ENCODE measurements at regions not wholly inside any gene's neighbourhood (a gene's known extent, or its start where the extent isn't known, plus 50 kb on each side); places are given as distances from the start of the nearest gene placed in this dataset.

DNA sequence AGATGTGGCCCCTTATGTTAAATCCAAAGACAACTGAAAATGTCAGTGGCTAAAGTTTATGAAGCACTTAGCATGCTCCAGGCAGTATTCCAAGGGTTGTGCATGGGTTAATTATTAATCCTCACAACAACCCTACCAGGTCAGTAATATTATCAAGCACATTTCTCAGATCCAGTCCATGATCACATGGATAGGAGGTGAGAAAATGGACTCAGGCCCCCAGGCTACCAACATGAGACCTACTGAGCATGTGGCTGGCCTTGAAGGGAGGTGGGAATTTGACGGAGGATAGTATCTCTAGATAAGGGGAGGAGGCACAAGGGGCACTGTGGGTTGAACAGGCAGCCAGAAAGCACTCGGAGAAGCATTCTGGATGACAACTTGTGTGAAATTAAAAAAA is 412.0 kb downstream of the MEIS1 start:
- H3K4me1 ChIP-seq (ENCODE audit: control insufficient read depth, insufficient read depth, low read length) = no peaks in the 10 kb centered on the region
- no peaks in the 10 kb centered on the region for H3K36me3 ChIP-seq (ENCODE audit: control insufficient read depth in 2 of 2, insufficient read depth in 1 of 2, low read length in 2 of 2)
- CTCF ChIA-PET = interaction anchor here (0.6 kb wide), 1 partner anchor 13 kb away, joined by 3 read pairs; no protein-coding TSS in a partner anchor

DNA sequence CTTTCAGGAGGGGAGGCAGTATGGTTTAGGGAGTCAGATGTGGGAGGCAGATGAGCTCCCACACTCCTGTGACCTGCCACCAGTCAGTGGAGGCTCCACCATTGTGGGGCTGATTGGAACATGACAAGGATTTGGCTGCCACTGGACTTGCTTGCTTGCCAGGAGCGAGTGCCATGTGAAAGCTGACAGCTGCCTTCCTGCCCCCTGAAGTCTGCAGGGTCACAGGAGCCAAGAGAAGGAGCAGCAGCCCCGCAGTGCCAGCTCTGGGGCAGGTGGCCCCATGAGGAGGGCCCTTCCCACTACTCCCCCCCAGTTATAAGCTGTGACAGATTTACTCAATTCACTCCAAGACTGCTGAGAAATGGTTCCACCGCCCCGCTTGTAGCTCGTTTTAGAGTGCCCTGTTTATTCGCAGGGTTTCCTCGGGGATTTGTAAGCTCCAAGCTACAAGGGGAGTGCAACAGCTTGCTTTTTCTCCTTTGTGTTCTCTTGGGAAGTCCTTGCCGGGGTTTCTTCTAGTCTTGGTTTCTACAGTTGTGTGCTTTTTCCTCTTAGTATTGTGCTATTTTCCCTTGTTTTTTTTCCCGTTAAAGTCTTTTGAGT is 414.3 kb downstream of the MEIS1 start:
- Histone ChIP-seq H3K4me3 (ENCODE audit: low read depth, low read length) (no peak overlapping the region), H3K36me3 (ENCODE audit: control insufficient read depth in 2 of 2, insufficient read depth in 1 of 2, low read length in 2 of 2) (no peaks in the 10 kb centered on the region), H3K4me1 (ENCODE audit: control insufficient read depth, insufficient read depth, low read length) (no peaks in the 10 kb centered on the region), H3K27ac (ENCODE audit: extremely low read depth, low read depth, low read length) (no peak overlapping the region), H3K9me3 (ENCODE audit: control insufficient read depth, insufficient read depth, low read depth, low read length) (no peaks in the 10 kb centered on the region)
- no peak for TF ChIP-seq ZNF549 (tag by site-specific recombination; IDR thresholded peaks at IDR 0.05)
- no peak for TF ChIP-seq SP7 (tag by site-specific recombination; IDR thresholded peaks at IDR 0.05)
- TF ChIP-seq, protein P1, sequence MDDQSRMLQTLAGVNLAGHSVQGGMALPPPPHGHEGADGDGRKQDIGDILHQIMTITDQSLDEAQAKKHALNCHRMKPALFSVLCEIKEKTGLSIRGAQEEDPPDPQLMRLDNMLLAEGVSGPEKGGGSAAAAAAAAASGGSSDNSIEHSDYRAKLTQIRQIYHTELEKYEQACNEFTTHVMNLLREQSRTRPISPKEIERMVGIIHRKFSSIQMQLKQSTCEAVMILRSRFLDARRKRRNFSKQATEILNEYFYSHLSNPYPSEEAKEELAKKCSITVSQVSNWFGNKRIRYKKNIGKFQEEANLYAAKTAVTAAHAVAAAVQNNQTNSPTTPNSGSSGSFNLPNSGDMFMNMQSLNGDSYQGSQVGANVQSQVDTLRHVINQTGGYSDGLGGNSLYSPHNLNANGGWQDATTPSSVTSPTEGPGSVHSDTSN (CRISPR knock-in tag; IDR thresholded peaks at IDR 0.05) = no peak
- ChIA-PET POLR2A (interaction anchor here (0.6 kb wide), 1 partner anchor 1103 kb away, joined by 4 read pairs; no protein-coding TSS in a partner anchor), CTCF (interaction anchor here (0.7 kb wide), 1 partner anchor 10 kb away, joined by 4 read pairs; no protein-coding TSS in a partner anchor)

More for the DNA sequence above, 412.0 kb downstream of the MEIS1 start:
- Histone ChIP-seq H3K4me3 (ENCODE audit: low read depth, low read length) (no peak overlapping the region), H3K9me3 (ENCODE audit: control insufficient read depth, insufficient read depth, low read depth, low read length) (no peaks in the 10 kb centered on the region), H3K27ac (ENCODE audit: extremely low read depth, low read depth, low read length) (no peak overlapping the region)
- POLR2A ChIA-PET = no interaction called here
- TF ChIP-seq ZNF155 (tag by site-specific recombination; IDR thresholded peaks at IDR 0.05) = no peak
- TF ChIP-seq ZNF114 (tag by site-specific recombination; IDR thresholded peaks at IDR 0.05) = no peak
- TF ChIP-seq, protein P2, sequence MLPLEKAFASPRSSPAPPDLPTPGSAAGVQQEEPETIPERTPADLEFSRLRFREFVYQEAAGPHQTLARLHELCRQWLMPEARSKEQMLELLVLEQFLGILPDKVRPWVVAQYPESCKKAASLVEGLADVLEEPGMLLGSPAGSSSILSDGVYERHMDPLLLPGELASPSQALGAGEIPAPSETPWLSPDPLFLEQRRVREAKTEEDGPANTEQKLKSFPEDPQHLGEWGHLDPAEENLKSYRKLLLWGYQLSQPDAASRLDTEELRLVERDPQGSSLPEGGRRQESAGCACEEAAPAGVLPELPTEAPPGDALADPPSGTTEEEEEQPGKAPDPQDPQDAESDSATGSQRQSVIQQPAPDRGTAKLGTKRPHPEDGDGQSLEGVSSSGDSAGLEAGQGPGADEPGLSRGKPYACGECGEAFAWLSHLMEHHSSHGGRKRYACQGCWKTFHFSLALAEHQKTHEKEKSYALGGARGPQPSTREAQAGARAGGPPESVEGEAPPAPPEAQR (tag by site-specific recombination; IDR thresholded peaks at IDR 0.05) = no peak
- TF ChIP-seq REPIN1 (tag by site-specific recombination; IDR thresholded peaks at IDR 0.05; ENCODE audit: low read depth) = no peak
- TF ChIP-seq, protein P3, sequence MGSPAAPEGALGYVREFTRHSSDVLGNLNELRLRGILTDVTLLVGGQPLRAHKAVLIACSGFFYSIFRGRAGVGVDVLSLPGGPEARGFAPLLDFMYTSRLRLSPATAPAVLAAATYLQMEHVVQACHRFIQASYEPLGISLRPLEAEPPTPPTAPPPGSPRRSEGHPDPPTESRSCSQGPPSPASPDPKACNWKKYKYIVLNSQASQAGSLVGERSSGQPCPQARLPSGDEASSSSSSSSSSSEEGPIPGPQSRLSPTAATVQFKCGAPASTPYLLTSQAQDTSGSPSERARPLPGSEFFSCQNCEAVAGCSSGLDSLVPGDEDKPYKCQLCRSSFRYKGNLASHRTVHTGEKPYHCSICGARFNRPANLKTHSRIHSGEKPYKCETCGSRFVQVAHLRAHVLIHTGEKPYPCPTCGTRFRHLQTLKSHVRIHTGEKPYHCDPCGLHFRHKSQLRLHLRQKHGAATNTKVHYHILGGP (tag by site-specific recombination; IDR thresholded peaks at IDR 0.05) = no peak
- TF ChIP-seq GLIS1 (tag by site-specific recombination; IDR thresholded peaks at IDR 0.05) = no peak
- no peak for TF ChIP-seq ZNF76 (tag by site-specific recombination; IDR thresholded peaks at IDR 0.05; ENCODE audit: borderline replicate concordance, low read depth)
- no peak for TF ChIP-seq ZNF2 (tag by site-specific recombination; IDR thresholded peaks at IDR 0.05)
- no peak for TF ChIP-seq ZNF830 (tag by site-specific recombination; IDR thresholded peaks at IDR 0.05; ENCODE audit: low read depth)
- no peak for TF ChIP-seq ZNF184 (tag by site-specific recombination; IDR thresholded peaks at IDR 0.05)
- TF ChIP-seq ZNF530 (tag by site-specific recombination; IDR thresholded peaks at IDR 0.05; ENCODE audit: low read depth) = no peak

DNA sequence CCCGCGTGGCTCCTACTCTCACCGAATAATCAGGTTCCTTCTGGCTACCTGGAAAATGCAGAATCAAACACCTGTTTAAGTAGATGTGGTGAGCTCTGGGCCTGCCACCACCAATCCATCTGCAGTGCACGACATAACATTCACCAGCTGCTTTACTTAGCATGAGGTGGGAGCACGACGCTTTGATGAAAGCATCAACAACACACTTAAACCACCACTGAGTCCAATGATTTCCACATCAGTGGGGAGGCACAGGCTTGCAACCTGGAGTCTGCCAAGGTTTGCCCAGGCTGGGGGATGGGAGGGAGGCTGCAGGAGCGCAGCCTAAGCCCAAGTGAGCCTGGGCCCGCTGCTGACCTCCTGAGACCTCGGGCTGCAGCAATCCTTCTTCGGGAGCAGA is 415.5 kb downstream of the MEIS1 start:
- CTCF ChIA-PET = no interaction called here
- Histone ChIP-seq H3K4me1 (ENCODE audit: control insufficient read depth, insufficient read depth, low read length) (no peaks in the 10 kb centered on the region), H3K27ac (ENCODE audit: extremely low read depth, low read depth, low read length) (no peak overlapping the region), H3K4me3 (ENCODE audit: low read depth, low read length) (no peak overlapping the region), H3K36me3 (ENCODE audit: control insufficient read depth in 2 of 2, insufficient read depth in 1 of 2, low read length in 2 of 2) (no peaks in the 10 kb centered on the region), H3K9me3 (ENCODE audit: control insufficient read depth, insufficient read depth, low read depth, low read length) (no peaks in the 10 kb centered on the region)
- POLR2A ChIA-PET = no interaction called here
- TF ChIP-seq TCF7L2 (IDR thresholded peaks at IDR 0.05; ENCODE audit: borderline replicate concordance, low read depth, low read length) (no peak), ZNF274 (IDR thresholded peaks at IDR 0.05; ENCODE audit: low read length) (no peak), ZNF274 (tag by site-specific recombination; IDR thresholded peaks at IDR 0.05; ENCODE audit: borderline replicate concordance) (no peak), ZNF555 (tag by site-specific recombination; conservative IDR thresholded peaks at IDR 0.05) (no peak), ZNF23 (tag by site-specific recombination; IDR thresholded peaks at IDR 0.05; ENCODE audit: borderline replicate concordance) (no peak), ZNF776 (tag by site-specific recombination; IDR thresholded peaks at IDR 0.05; ENCODE audit: borderline replicate concordance) (no peak), ZFP3 (tag by site-specific recombination; IDR thresholded peaks at IDR 0.05; ENCODE audit: low read depth) (no peak), ZNF24 (tag by site-specific recombination; IDR thresholded peaks at IDR 0.05) (no peak), BCL11A (tag by site-specific recombination; IDR thresholded peaks at IDR 0.05; ENCODE audit: low read depth) (no peak), ZSCAN23 (tag by site-specific recombination; IDR thresholded peaks at IDR 0.05) (no peak), YY1 (tag by site-specific recombination; IDR thresholded peaks at IDR 0.05) (no peak)
- TF ChIP-seq, protein P4, sequence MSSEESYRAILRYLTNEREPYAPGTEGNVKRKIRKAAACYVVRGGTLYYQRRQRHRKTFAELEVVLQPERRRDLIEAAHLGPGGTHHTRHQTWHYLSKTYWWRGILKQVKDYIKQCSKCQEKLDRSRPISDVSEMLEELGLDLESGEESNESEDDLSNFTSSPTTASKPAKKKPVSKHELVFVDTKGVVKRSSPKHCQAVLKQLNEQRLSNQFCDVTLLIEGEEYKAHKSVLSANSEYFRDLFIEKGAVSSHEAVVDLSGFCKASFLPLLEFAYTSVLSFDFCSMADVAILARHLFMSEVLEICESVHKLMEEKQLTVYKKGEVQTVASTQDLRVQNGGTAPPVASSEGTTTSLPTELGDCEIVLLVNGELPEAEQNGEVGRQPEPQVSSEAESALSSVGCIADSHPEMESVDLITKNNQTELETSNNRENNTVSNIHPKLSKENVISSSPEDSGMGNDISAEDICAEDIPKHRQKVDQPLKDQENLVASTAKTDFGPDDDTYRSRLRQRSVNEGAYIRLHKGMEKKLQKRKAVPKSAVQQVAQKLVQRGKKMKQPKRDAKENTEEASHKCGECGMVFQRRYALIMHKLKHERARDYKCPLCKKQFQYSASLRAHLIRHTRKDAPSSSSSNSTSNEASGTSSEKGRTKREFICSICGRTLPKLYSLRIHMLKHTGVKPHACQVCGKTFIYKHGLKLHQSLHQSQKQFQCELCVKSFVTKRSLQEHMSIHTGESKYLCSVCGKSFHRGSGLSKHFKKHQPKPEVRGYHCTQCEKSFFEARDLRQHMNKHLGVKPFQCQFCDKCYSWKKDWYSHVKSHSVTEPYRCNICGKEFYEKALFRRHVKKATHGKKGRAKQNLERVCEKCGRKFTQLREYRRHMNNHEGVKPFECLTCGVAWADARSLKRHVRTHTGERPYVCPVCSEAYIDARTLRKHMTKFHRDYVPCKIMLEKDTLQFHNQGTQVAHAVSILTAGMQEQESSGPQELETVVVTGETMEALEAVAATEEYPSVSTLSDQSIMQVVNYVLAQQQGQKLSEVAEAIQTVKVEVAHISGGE (tag by site-specific recombination; conservative IDR thresholded peaks at IDR 0.05; ENCODE audit: low read depth) = no peak
